Retina (tissue), 1 donor: ENCODE measurements at regions not wholly inside any gene's neighbourhood (a gene's known extent, or its start where the extent isn't known, plus 50 kb on each side); places are given as distances from the start of the nearest gene placed in this dataset.

Source experiments
- DNase-seq: peaks from one replicate; pipeline ENCODE4 v3.0.0-alpha.2; 2016

DNA sequence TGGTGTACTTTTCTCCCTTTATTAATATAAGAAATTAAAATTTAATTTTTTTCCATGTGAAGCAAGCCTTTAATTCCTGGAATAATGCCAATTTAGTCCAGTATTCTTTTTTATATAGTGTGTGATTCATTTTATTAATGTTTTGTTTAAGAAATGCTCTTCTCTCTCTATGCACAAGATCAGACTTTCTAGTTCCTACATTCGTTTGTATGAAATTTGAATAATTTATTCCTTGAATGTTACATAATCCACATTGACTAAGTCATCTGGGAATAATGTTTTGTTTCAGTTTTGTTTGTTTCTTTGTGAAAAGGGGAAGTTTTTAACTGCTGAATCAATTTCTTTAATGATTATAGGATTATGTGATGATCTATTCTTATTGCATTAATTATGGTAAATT is 181.4 kb upstream of the ID4 start:
- DNase-seq, result no peak

DNA sequence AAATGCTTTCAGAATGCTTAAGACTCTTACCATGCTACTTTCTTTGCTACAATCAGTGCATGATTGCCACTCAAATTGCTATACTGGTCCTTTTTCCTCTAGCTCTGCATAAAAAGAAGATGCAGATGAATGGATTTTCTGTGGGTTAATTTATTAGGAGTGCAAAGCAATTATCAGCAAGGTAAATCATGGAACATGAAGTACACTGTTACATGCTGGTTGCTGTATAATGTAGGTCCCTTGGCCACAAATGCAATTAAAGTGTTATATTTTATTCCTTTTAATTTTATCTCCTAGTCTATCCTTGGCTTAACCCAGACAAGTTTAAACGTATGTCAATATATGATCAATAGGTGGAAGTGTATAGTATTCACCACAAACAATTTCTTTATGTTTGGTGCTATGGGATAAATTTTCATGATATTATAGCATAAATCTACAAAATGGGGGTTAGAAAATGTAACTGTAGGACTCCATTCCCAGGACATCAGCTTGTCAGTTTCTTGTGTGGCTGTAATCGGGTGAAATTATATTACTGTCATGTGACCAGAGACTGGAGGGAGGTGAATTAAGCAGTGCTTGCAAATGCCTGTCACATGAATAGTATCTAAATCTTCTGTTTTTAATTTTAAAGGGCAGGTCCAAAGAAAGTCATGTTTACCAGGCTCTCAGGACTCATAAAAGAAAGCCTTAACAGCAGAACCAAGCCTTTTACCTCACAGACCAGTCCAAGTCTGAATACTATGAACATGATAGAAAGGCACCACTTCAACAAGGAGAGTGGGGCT is 176.9 kb upstream of the ID4 start:
- DNase-seq, result no peak

DNA sequence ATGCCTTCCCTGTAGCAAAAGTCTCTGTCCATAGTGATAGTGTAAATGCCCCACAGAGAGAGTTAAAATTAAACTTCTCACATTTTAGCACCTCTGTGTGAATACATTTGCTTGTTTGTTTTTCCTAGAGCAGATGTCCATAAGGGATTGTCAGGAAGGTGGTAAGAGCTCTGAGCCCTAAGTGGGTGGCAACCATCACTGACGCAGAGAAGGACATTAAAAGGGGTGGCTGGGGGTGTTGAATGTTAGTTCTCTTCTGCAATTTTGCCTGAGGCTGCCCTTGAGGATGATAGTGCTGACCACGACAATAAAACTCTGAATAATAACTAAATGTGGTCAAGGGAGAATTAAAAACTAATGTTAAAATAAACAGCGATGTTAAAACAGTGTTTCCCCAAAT is 174.3 kb upstream of the ID4 start:
- DNase-seq, result no peak

DNA sequence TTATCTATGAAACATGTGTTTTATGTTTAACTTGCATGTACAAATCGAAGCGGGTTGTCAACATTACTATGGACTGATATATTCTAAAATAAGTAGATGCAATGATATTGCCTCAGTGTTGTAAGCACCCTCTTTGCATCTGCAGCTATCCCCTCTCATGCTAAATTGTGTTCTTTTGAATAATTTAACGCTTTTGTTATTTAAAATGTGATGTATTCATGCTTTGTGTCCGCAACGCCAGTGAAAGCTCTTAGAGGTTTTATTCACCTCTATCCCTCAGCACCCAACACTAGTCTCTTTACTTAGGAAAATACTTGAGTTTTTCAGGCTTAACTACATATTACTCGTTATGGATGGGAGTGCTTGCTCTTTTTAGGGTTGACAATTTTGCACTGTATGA is 173.7 kb upstream of the ID4 start:
- no peak for DNase-seq

DNA sequence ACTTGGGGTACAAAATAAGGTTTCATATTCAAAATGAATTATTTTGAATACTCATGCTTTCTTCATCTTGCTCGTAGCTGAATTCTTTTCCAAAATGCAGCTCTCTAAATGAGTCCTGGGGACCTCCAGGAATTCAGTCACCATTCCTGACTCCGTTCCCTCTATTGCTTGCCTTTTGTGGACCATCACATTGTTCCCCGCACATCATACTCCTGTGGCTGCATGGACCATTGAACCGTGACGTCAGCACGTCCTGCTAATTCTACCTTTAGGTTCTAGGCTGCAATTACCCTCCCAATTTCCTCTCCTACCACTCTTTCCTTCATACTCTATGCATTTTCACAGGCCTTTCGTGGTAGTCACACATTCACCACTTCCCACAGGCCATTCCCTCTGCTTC is 173.1 kb upstream of the ID4 start:
- no peak for DNase-seq

DNA sequence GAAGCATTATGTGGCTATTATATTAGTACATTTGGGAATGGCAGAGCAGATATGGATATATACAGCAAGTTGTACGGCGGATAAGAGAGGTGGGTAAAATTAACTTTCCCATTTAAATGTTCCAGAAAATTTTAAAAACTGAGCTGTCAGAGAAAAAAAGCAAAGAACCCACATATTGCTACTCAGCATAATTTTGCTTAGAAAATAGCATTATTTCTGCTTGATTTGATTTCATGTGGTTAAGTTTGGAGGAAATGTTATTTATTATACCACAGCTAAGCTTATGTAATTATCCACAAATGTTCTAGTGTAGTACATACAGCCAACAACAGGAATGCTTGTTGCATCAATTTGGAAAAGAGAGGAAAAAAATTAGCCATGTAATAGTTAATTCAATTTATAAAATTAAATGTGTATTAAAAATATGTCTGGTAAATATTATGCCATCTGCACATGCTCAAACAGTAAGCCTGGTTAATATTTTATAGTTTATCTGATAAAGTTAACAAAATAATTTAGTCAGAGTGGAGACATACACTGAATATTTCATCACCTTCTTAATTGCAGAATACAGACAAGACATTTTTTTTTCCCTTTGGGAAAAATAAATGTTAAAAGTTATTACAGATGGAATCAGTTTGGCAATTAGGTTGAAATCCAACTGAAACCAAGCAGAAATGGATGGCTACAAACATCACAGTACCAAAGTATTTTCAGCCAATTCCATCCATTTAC is 172.1 kb upstream of the ID4 start:
- DNase-seq, result no peak

DNA sequence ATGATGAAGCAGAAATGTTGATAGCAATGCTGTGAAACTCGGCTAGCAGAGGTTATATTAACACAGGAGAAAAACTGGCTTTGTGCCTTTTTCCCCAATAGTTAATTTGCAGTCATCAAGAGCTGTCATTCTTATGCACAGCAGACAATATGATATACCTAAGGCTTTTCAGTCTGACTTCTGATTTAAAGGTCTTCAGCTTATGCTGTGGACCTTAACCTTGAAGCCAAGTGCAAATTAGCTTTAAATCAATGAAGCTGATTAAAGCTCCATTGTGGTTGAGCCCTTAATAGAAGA is 171.6 kb upstream of the ID4 start:
- no peak for DNase-seq

DNA sequence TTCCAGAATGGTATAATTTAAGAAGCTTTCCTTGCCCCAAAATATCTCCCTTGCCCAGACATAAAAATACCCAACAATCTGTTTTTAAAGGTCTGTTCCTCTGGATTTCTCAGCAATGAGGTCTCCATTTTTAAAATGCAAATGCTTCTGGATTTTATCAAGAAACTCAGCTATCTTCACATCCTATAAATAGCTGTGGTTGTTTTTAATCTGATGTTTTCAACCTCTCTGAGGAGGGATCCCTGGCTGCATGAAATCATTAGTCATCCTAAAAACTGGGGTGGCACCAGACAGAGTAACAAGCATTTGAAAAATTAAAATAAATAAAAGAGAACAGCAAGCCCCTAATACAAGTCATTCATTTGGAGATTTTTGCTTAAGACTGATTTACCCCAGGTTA is 168.5 kb upstream of the ID4 start:
- DNase-seq, result no peak

DNA sequence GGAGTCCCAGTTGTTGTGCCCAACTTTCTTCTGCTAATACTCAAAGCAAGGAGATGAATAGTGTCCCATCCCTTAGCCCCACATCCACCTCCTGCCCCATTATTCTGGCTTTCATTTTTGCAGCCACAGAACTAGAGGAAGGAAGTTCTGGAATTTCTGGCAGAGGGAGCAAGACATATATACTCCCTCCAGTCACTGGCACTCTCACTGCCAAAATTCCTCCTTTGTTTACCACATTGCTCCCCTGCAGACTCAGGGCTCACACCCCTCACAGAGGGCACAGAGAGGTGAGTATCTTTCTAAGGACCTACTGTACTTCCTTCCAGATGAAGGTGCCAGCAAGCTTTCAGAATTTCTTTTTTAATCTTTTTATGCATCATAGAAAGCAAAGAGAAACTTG is 168.0 kb upstream of the ID4 start:
- no peak for DNase-seq

DNA sequence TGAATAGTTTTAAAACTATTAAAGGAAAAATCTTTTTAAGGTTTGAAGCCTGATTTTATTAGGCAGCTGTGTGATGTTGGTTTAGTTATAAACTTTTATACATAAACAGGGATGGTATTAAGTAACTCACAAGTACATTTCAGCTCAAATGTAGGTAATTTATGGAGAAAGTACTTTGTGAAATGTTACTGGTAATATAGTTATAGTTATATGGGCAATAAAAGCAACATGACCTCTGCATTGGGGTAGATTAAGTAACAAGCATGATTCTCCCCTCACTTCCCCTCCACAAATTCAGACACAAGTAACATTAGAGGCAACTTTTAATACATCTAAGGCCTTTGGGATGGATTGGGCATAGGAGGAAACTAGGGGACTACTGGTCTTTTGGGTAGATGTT is 154.3 kb upstream of the ID4 start:
- DNase-seq, result no peak

DNA sequence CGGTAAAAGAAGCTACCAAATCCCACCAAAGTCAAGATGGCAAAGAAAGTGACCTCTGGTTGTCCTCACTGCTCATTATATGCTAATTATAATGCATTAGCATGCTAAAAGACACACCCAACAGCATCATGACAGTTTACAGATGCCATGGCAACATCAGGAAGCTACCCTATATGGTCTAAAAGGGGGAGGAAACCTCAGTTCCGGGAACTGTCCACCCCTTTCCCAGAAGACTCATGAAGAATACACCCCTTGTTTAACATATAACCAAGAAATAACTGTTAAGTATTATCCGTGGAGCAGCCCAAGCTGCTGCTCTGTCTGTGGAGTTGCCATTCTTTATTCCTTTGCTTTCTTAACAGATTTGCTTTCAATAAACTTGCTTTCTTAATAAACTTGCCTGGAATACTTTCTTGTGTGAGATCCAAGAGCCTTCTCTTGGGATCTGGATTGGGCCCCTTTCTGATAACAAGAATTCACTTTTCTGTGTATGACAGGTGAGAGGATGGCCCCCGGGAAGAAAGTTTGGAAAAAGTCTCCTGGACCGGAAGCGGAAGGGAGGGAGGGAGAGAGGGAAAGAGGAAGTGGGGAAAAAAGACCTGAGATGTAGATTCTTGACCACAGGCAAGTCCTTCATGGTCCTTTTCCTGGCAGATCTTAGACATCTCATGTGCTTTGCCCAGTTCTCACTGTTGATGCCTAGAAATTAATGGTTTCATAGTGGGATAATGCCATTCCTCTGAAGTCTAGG is 146.7 kb upstream of the ID4 start:
- no peak for DNase-seq

DNA sequence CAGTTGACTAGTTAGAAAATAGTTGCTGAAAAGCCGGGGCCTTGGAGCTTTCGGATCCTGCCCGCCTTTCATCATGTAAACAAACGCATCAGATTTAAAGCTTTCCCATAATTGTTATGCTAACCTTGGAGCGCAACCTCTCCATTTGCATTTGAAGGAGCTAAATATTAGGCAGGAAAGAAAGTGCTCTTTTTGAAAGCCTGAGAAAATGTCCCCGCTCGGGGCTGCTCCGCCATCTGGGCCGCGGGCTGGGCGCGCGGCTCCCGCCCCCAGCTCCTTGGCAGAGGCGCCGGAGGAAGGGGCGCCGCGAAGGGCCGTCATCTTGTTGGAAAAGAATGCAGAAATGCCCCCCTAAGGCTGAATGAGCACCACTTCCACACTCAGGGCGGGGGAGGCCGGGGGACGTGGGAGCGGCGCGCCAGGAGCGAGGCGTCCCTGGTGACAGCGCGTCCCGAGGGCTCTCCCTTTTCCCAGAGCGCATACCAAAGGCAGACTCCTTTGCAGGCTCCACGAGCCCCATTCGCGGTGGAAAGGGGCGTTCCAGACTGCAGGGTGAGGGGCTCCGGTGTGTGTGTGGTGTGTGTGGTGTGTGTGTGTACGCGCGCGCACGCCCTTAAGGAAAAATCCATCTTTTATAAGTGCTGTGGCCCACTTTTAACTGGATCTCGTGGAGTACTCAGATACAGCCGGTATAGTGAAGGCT is 145.6 kb upstream of the ID4 start:
- DNase-seq, result peak; percentile 92

DNA sequence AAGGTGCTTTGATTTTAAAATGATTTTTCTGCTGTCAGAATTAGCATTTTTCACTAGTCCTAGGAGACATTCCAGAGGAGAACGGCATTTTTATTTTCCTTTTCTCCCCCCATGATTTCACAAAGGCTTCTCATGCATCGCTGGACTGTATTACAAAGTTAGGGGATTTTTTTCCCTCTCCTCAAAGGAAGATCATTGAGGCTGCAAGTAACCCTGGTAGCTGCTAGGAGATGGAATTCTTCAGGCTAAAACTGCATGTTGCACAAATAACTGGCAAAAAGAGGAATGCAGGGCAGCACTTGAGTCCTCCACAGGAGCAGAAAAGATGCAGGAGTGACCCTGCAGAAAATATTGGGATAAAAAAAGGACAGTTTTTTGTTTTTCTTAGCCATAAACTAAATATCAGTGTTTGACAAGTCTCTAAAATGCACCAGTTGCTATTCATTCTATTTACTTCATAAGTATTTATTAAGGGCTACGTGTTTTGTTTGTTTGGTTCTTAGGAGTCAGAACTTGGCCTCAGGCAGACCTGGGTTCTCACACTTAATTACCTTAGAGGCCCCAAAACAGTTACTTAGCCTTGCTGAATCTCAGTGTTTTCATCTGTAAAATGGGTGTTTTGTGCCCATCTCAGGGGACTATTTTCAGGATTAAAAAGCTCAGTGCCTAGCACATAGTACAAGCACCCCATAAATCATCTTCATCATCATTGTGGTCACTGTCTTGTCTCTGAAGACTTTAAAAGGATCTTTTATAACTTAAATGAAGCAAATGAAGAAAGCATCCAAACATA is 144.5 kb upstream of the ID4 start:
- peak; percentile 52 for DNase-seq

DNA sequence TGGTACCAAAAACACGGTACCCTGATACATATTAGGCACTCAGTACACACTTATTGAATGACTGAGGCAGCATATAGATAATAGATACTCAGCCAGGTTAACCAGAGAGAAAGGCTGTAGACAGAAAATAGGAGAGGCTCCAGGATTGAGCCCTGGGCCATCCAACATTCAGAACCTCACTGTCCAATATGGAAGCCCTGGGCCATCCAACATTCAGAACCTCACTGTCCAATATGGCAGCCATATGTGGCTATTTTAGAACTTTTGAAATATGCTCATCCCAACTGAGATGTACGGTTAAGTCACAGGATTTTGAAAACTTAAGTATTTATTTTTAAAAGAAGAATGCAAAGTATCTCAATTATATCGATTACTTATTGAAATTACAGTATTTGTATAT is 142.5 kb upstream of the ID4 start:
- no peak for DNase-seq

DNA sequence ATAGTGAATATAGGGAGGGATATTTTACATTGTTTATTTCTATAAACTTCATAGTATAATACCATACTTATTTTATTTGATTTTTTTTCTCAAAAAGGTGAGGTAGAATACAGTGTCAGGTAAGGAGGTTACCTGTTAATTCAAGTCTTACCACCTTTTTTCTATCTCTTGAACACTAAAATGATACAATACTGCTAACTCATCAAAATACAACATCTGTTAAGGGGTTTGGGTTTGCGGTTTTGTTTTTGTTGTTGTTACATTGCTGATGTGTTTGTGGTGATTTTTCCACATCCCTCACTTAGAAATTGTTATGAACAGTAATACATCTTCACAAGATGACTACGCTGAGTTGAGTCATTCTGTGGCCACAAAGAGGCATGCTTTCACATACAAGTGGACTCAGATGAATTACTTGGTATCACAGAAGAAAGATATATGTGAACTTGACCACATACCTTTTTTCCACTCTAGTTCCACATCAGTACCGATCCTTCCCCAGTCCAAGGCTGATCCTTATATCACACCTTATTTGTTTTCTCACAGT is 139.4 kb upstream of the ID4 start:
- no peak for DNase-seq

DNA sequence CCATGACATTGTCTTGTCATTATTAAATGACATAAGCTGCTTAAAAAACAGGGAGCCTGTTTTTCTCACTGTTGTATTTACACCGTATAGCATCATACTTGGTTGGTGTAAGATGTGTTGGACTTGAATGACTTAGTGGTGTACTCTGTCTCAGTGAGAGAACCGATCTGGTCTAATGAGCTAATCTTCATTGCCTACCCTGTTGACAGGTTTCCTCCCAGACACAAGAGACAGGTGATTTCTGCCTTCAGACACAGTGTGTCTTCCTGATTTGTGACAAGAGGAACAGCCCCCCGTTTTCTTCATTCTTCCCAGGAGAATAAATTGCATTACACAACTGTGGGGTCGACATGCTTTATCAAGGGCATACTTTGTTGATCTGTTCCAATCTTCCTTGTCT is 137.2 kb upstream of the ID4 start:
- no peak for DNase-seq

DNA sequence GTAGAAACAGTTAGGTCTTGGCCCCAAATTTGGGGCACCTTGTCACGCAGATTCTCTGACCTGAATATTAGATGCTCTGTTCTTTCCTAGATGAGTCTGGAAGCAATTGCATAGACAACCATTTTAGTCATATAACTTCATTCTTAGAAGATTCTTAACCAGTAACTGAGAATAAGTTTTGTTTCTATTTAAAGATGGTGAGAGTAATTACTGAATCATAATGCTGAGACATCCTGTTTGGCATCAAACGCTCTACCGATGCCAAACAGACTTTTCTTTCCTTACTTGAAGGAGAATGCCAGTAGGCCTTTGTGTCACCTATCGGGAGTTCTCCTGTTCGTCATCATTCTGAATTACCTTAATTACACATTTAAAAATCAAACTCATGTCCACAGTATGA is 131.6 kb upstream of the ID4 start:
- DNase-seq, result no peak

DNA sequence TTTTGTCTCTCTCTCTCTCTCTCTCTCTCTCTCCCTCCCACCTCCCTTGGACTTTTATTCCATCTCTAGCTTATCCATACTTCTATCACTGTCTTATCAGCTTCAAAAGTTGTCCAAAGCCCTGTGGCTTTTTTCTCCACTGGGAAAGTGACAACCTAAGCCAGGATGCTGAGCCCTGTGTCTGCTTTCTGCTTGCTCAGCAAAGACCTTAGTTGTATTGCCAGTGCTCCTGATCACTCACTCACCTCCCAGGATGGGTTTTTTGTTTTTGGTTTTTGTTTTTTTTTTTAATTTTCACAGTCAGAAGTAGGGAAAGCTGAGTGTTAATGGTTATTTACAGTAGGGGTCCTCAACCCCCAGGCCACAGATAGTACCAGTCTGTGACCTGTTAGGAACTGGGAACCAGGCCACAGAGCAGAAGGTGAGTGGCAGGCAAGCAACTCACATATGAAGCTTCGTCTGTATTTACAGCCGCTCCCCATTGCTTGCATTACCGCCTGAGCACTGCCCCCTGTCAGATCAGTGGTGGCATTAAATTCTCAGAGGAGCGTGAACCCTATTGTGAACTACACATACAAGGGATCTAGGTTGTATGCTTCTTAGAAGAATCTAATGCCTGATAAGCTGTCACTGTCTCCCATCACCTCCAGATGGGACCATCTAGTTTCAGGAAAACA is 125.0 kb upstream of the ID4 start:
- DNase-seq, result no peak

DNA sequence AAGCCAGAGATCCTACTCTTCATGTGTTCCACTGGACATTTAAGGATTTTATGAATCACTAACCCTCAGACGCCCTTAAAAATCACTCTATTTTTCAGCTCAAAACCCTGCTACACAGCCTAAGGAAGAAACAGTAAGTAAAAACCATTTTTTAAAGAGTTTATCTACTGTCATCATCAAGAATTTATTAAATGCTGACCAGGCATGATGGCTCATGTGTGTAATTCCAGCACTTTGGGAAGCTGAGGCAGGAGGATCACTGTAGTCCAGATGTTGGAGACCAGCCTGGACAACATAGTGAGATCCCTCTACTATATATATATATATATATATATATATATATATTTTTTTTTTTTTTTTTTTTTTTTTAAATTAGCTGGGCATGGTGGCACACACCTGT is 124.2 kb upstream of the ID4 start:
- no peak for DNase-seq

DNA sequence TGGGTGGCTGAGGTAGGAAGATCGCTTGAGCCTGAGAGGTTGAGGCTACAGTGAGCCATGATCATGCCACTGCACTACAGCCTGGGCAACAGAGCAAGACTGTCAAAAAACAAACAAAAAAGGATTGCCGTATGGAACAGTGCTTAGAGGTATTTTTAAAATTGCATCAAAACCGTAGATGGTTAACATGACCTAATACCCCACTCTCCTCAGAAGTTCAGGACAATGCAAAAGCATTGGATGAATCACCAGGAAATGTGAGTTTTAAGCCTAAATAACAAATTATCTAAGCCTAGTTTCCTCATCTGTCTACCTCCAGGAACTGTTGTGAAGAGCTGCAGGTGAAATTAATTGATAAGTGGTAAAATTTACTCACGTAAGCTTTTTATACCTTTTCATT is 123.8 kb upstream of the ID4 start:
- no peak for DNase-seq

DNA sequence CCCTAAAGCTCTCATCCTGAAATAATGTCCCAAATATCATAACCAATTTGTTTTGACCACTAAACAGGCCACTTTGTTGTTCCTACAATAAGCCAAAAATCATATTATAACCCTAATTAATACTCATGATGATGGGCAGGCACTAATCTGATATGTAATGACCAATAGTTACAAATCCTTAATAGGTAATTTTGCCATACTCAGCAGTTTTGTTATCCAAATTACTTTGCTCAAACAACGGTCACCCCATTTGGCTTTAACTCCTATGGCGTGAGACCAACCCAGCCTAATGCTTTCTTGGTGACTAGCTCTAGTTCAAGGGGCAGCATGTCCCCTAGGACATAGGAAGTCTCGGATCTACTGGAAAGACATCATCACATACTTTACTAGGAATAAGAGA is 123.2 kb upstream of the ID4 start:
- DNase-seq, result no peak
